PC-3 (cell line): ENCODE measurements at regions not wholly inside any gene's neighbourhood (a gene's known extent, or its start where the extent isn't known, plus 50 kb on each side); places are given as distances from the start of the nearest gene placed in this dataset.

Experiments
- ATAC-seq: fragments of 200-7000 bp; cut with Tn5 transposase; 2 replicates; pipeline ENCODE4 v1.9.1; 2020; ENCODE audit warnings: mild to moderate bottlenecking, moderate library complexity
- BruUV-seq: library from RNA; stranded (reverse); fragments of 400-500 nt; replicated peaks from 2 replicates; lab custom pipeline; 2021; lab: Mats Ljungman, UMichigan
- CTCF ChIA-PET: fragments of 300-600 bp; sonication (Branson Sonifier 250); formaldehyde crosslinking; loops from one replicate; lab custom pipeline; 2022; ENCODE audit warnings: antibody characterized with exemption; lab: Charles Lee
- POLR2A ChIA-PET: fragments of 300-600 bp; sonication (Branson Sonifier 250); formaldehyde crosslinking; loops from one replicate; lab custom pipeline; 2022; ENCODE audit warnings: antibody characterized with exemption; ENCODE audit not compliant: unreplicated experiment; lab: Charles Lee
- DNase-seq: peaks from one replicate; pipeline ENCODE4 v3.0.0-alpha.2; 2015
- H2AFZ ChIP-seq: fragments of 300-600 bp; sonication (generic); 2 replicates; pipeline ENCODE4 v1.6.0; 2016; ENCODE audit warnings: antibody characterized with exemption, low read length
- H3F3A ChIP-seq: fragments of 300-600 bp; sonication (generic); one replicate; pipeline ENCODE4 v1.6.0; 2017; ENCODE audit warnings: antibody characterized with exemption, low read length, control low read depth, mild to moderate bottlenecking; ENCODE audit not compliant: unreplicated experiment
- H3K27ac ChIP-seq: fragments of 300-600 bp; sonication (generic); 2 replicates; pipeline ENCODE4 v1.5.1; 2016; ENCODE audit warnings: mild to moderate bottlenecking, low read length
- H3K27me3 ChIP-seq: fragments of 300-600 bp; sonication (generic); 2 replicates; pipeline ENCODE4 v1.6.1; 2016; ENCODE audit warnings: low read length, mixed read lengths
- H3K36me3 ChIP-seq: fragments of 300-600 bp; sonication (generic); 2 replicates; pipeline ENCODE4 v1.6.1; 2016; ENCODE audit warnings: low read depth, mixed run types, low read length, mixed read lengths
- H3K4me1 ChIP-seq: fragments of 300-600 bp; sonication (generic); 2 replicates; pipeline ENCODE4 v1.5.1; 2016; ENCODE audit warnings: low read length; ENCODE audit not compliant: insufficient read depth
- H3K4me2 ChIP-seq: fragments of 300-600 bp; sonication (generic); 2 replicates; pipeline ENCODE4 v1.6.0; 2016; ENCODE audit warnings: low read length
- H3K4me3 ChIP-seq: fragments of 300-600 bp; sonication (generic); 2 replicates; pipeline ENCODE4 v1.5.1; 2016; ENCODE audit warnings: mild to moderate bottlenecking, low read length, mixed read lengths
- H3K79me2 ChIP-seq: fragments of 300-600 bp; sonication (generic); 2 replicates; pipeline ENCODE4 v1.6.1; 2017; ENCODE audit warnings: low read length, mixed read lengths
- H3K9ac ChIP-seq: fragments of 300-600 bp; sonication (generic); 2 replicates; pipeline ENCODE4 v1.6.0; 2016; ENCODE audit warnings: mild to moderate bottlenecking, low read length
- H3K9me2 ChIP-seq: fragments of 300-600 bp; sonication (generic); replicated peaks from 2 replicates; pipeline ENCODE4 v1.6.1; 2016; ENCODE audit warnings: mixed run types, low read length, mixed read lengths
- H3K9me3 ChIP-seq: fragments of 300-600 bp; sonication (generic); 2 replicates; pipeline ENCODE4 v1.6.1; 2016; ENCODE audit warnings: low read length, mixed read lengths
- H4K20me1 ChIP-seq: fragments of 300-600 bp; sonication (generic); 2 replicates; pipeline ENCODE4 v1.6.1; 2016; ENCODE audit warnings: low read length, mixed read lengths
- EZH2 ChIP-seq: fragments of 300-600 bp; sonication (generic); IDR thresholded peaks from one replicate; pipeline ENCODE4 v1.6.1; 2017; ENCODE audit warnings: antibody characterized with exemption, mild to moderate bottlenecking, low read length; ENCODE audit not compliant: unreplicated experiment
- EZH2phosphoT487 ChIP-seq: fragments of 300-600 bp; sonication (generic); IDR thresholded peaks from 2 replicates; pipeline ENCODE4 v1.6.1; 2018; ENCODE audit warnings: mild to moderate bottlenecking, antibody characterized with exemption, low read length, borderline replicate concordance
- intact Hi-C: fragments of 100-400 bp; cut with micrococcal nuclease; formaldehyde crosslinking; loops from 2 replicates; pipeline ENCODE4 v1.9.0; 2023
- TF ChIP-seq, protein P1 (sequence below): fragments of 300-600 bp; sonication (generic); conservative IDR thresholded peaks from 2 replicates; pipeline ENCODE4 v1.5.1; 2017; ENCODE audit warnings: antibody characterized with exemption, low read depth, mild to moderate bottlenecking, low read length

DNA sequence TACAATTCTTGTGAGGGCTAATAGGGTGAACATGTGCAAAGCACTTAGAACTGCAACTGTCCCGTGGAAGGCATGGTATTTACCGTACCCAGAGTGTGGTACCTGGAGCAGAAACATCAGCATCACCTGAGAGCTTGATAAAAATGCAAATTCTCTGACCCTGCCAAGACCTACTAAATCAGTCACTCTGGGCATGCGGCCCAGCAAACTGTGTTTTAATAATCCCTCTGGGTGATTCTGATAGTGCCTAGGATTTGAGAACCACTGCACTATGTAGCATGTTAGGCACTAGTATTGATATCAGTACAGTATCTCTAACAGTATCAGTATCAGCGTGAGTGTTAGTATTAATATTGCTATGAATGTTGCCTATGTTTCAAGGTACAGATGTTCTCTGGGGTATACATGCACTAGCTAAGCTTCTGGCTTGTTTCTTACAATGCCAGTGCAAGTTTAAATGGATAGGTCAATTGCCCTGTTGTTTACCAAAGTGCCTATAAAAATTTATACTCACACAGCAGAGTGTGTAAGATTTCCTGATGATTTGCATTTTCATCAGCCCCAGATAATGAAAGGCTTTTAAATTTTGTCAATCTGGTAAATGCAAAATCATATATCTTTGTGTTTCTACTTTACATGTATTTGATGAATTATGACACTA is 354.0 kb downstream of the HS3ST1 start:
- TF ChIP-seq EZH2 = no peak
- TF ChIP-seq, protein P1, sequence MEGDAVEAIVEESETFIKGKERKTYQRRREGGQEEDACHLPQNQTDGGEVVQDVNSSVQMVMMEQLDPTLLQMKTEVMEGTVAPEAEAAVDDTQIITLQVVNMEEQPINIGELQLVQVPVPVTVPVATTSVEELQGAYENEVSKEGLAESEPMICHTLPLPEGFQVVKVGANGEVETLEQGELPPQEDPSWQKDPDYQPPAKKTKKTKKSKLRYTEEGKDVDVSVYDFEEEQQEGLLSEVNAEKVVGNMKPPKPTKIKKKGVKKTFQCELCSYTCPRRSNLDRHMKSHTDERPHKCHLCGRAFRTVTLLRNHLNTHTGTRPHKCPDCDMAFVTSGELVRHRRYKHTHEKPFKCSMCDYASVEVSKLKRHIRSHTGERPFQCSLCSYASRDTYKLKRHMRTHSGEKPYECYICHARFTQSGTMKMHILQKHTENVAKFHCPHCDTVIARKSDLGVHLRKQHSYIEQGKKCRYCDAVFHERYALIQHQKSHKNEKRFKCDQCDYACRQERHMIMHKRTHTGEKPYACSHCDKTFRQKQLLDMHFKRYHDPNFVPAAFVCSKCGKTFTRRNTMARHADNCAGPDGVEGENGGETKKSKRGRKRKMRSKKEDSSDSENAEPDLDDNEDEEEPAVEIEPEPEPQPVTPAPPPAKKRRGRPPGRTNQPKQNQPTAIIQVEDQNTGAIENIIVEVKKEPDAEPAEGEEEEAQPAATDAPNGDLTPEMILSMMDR = no peak
- no peak for TF ChIP-seq EZH2phosphoT487
- H4K20me1 ChIP-seq = no peaks in the 10 kb centered on the region
- H3K4me3 ChIP-seq = no peak overlapping the region
- POLR2A ChIA-PET = no interaction called here
- H3K4me2 ChIP-seq = no peak overlapping the region
- H3K36me3 ChIP-seq = no peaks in the 10 kb centered on the region
- BruUV-seq = no TSS peak
- CTCF ChIA-PET = no interaction called here
- intact Hi-C loops = no loop called here
- no peak overlapping the region for H3K27ac ChIP-seq
- no peaks in the 10 kb centered on the region for H3K79me2 ChIP-seq
- no peaks in the 10 kb centered on the region for H3F3A ChIP-seq
- ATAC-seq (no peak), DNase-seq (no peak)
- no peaks in the 10 kb centered on the region for H3K4me1 ChIP-seq
- no peaks in the 10 kb centered on the region for H3K9me2 ChIP-seq
- H3K27me3 ChIP-seq = no peaks in the 10 kb centered on the region
- H3K9me3 ChIP-seq = no peaks in the 10 kb centered on the region
- no peak overlapping the region for H3K9ac ChIP-seq
- no peak overlapping the region for H2AFZ ChIP-seq

DNA sequence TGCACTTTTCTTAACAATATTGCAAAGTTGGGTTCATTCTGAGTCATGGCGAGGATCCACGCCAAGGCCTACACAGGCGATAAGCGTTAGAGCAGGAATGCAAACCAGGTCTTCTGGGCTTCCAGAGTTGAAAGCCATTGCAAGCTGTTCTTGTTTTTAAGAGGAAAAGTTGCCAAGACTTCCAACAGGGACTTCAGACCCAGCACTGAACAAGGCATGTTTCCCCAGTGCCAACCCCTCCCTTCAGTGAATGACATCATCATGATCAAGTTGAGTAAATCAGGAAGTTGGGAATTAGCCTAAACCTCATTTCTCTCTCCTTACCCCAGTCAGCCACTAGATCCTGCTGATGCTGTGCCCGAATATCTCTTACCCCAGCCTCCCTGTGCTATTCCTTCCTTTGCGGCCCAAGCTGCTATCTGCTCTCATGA is 355.1 kb downstream of the HS3ST1 start:
- Histone ChIP-seq H3F3A (no peaks in the 10 kb centered on the region), H3K27me3 (no peaks in the 10 kb centered on the region), H3K4me2 (no peak overlapping the region), H3K9me2 (no peaks in the 10 kb centered on the region), H3K27ac (no peak overlapping the region), H3K36me3 (no peaks in the 10 kb centered on the region), H3K79me2 (no peaks in the 10 kb centered on the region), H3K4me1 (no peaks in the 10 kb centered on the region), H3K4me3 (no peak overlapping the region), H4K20me1 (no peaks in the 10 kb centered on the region), H2AFZ (no peak overlapping the region), H3K9ac (no peak overlapping the region), H3K9me3 (no peaks in the 10 kb centered on the region)
- no peak for TF ChIP-seq EZH2
- TF ChIP-seq, protein P1 = no peak
- no peak for TF ChIP-seq EZH2phosphoT487
- ChIA-PET CTCF (no interaction called here), POLR2A (no interaction called here)
- intact Hi-C loops = no loop called here
- DNase-seq (no peak), ATAC-seq (no peak)
- no TSS peak for BruUV-seq

DNA sequence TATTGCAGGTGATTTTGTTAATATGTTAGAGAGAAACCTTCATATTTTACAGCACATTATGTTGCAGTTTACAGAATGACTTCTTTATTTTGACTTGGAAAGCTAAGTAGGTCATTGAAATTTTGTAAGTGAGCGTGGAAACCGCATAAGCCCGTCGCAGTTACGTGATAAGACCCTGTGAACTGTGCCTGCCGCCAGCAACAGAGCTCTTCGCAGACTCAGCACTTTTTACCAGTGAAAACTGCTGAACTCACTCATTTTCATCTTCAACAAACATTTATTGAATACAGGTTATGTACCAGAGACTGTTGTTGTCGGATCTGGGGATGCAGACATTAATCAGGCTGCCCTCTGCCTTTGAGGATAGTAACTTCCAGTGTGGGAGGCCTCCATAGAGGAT is 355.7 kb downstream of the HS3ST1 start:
- BruUV-seq = no TSS peak
- ChIA-PET POLR2A (no interaction called here), CTCF (no interaction called here)
- intact Hi-C loops = no loop called here
- no peak for DNase-seq
- no peak overlapping the region for H2AFZ ChIP-seq
- no peaks in the 10 kb centered on the region for H3K79me2 ChIP-seq
- no peaks in the 10 kb centered on the region for H3K9me3 ChIP-seq
- no peak for TF ChIP-seq EZH2
- TF ChIP-seq, protein P1 = no peak
- H3F3A ChIP-seq = no peaks in the 10 kb centered on the region
- H3K9me2 ChIP-seq = no peaks in the 10 kb centered on the region
- no peaks in the 10 kb centered on the region for H3K36me3 ChIP-seq
- no peak for ATAC-seq
- H3K4me1 ChIP-seq = no peaks in the 10 kb centered on the region
- no peak overlapping the region for H3K9ac ChIP-seq
- no peaks in the 10 kb centered on the region for H4K20me1 ChIP-seq
- no peak overlapping the region for H3K4me3 ChIP-seq
- H3K27me3 ChIP-seq = no peaks in the 10 kb centered on the region
- no peak overlapping the region for H3K27ac ChIP-seq
- no peak overlapping the region for H3K4me2 ChIP-seq
